WTC11 (cell line): ENCODE measurements at regions not wholly inside any gene's neighbourhood (a gene's known extent, or its start where the extent isn't known, plus 50 kb on each side); places are given as distances from the start of the nearest gene placed in this dataset.

Source experiments
- ATAC-seq: fragments of 200-7000 bp; cut with Tn5 transposase; 2 replicates; pipeline ENCODE4 v1.10.0; 2021; ENCODE audit warnings: mild to moderate bottlenecking, moderate library complexity
- CTCF ChIA-PET: fragments of 300-600 bp; sonication (Branson Sonifier 250); formaldehyde crosslinking; loops from one replicate; lab custom pipeline; 2021; ENCODE audit warnings: antibody characterized with exemption; lab: Charles Lee
- POLR2A ChIA-PET: fragments of 350-600 bp; sonication (Branson Sonifier 250); formaldehyde crosslinking; loops from one replicate; lab custom pipeline; 2021; ENCODE audit warnings: antibody characterized with exemption; lab: Charles Lee
- DNase-seq: peaks from one replicate; pipeline ENCODE4 v3.0.0; 2021; ENCODE audit warnings: low spot score
- H3K27ac Mint-ChIP-seq: 2 replicates; pipeline ENCODE4 v1.8.0; 2021; ENCODE audit warnings: mixed read lengths
- H3K27me3 Mint-ChIP-seq: 2 replicates; pipeline ENCODE4 v1.8.0; 2021; ENCODE audit warnings: low read depth, mild to moderate bottlenecking, moderate library complexity, mixed read lengths
- H3K36me3 Mint-ChIP-seq: 2 replicates; pipeline ENCODE4 v1.8.0; 2021; ENCODE audit warnings: mixed read lengths
- H3K4me1 Mint-ChIP-seq: 2 replicates; pipeline ENCODE4 v1.8.0; 2022; ENCODE audit warnings: mixed read lengths
- H3K4me3 Mint-ChIP-seq: 2 replicates; pipeline ENCODE4 v1.8.0; 2021; ENCODE audit warnings: mild to moderate bottlenecking, moderate library complexity, mixed read lengths
- H3K9me3 Mint-ChIP-seq: 2 replicates; pipeline ENCODE4 v1.8.0; 2021; ENCODE audit warnings: mixed read lengths
- ELF4 ChIP-seq: sonication (generic); formaldehyde crosslinking; IDR thresholded peaks from 2 replicates; pipeline ENCODE4 v1.8.1; 2022; ENCODE audit warnings: low read depth, mild to moderate bottlenecking, moderate library complexity, missing genetic modification reagents
- FOXK1 ChIP-seq: sonication (generic); formaldehyde crosslinking; IDR thresholded peaks from 2 replicates; pipeline ENCODE4 v1.8.0; 2022; ENCODE audit warnings: mild to moderate bottlenecking, moderate library complexity, missing genetic modification reagents
- HMGA2 ChIP-seq: fragments of 250-450 bp; sonication (Bioruptor Pico); IDR thresholded peaks from 2 replicates; pipeline ENCODE4 v1.4.0; 2021; ENCODE audit warnings: mild to moderate bottlenecking, moderate library complexity
- IRF2 ChIP-seq: sonication (generic); formaldehyde crosslinking; IDR thresholded peaks from 2 replicates; pipeline ENCODE4 v1.8.0; 2022; ENCODE audit warnings: low read depth, missing genetic modification reagents, borderline replicate concordance
- NFE2L1 ChIP-seq: sonication (generic); formaldehyde crosslinking; IDR thresholded peaks from 2 replicates; pipeline ENCODE4 v1.8.1; 2023; ENCODE audit warnings: missing genetic modification reagents
- NFYB ChIP-seq: sonication (generic); formaldehyde crosslinking; conservative IDR thresholded peaks from 2 replicates; pipeline ENCODE4 v1.8.0; 2022; ENCODE audit warnings: low read depth, missing genetic modification reagents
- NR2C2 ChIP-seq: sonication (generic); formaldehyde crosslinking; IDR thresholded peaks from 2 replicates; pipeline ENCODE4 v1.8.0; 2022; ENCODE audit warnings: mild to moderate bottlenecking, missing genetic modification reagents
- NR3C1 ChIP-seq: sonication (generic); formaldehyde crosslinking; conservative IDR thresholded peaks from 2 replicates; pipeline ENCODE4 v1.8.1; 2023; ENCODE audit warnings: low read depth, mild to moderate bottlenecking, missing genetic modification reagents
- TEAD1 ChIP-seq: sonication (generic); formaldehyde crosslinking; IDR thresholded peaks from 2 replicates; pipeline ENCODE4 v1.8.0; 2022; ENCODE audit warnings: mild to moderate bottlenecking, missing genetic modification reagents
- ZNF138 ChIP-seq: sonication (generic); formaldehyde crosslinking; conservative IDR thresholded peaks from 2 replicates; pipeline ENCODE4 v1.8.1; 2022; ENCODE audit warnings: mild to moderate bottlenecking, moderate library complexity, missing genetic modification reagents
- TF ChIP-seq, protein P1 (sequence below): fragments of 250-450 bp; sonication (Bioruptor Pico); IDR thresholded peaks from 2 replicates; pipeline ENCODE4 v1.8.0; 2021; ENCODE audit warnings: mild to moderate bottlenecking
- TF ChIP-seq, protein P2 (sequence below): sonication (generic); formaldehyde crosslinking; IDR thresholded peaks from 2 replicates; pipeline ENCODE4 v1.8.0; 2022; ENCODE audit warnings: missing genetic modification reagents
- TF ChIP-seq, protein P3 (sequence below): fragments of 250-450 bp; sonication (Bioruptor Pico); IDR thresholded peaks from 2 replicates; pipeline ENCODE4 v2.1.2; 2022; ENCODE audit warnings: mild to moderate bottlenecking, moderate library complexity
- TF ChIP-seq, protein P4 (sequence below): sonication (generic); formaldehyde crosslinking; IDR thresholded peaks from 2 replicates; pipeline ENCODE4 v1.8.1; 2022; ENCODE audit warnings: missing genetic modification reagents, borderline replicate concordance
- TF ChIP-seq, protein P5 (sequence below): sonication (generic); formaldehyde crosslinking; IDR thresholded peaks from 2 replicates; pipeline ENCODE4 v1.8.1; 2023; ENCODE audit warnings: mild to moderate bottlenecking, missing genetic modification reagents

DNA sequence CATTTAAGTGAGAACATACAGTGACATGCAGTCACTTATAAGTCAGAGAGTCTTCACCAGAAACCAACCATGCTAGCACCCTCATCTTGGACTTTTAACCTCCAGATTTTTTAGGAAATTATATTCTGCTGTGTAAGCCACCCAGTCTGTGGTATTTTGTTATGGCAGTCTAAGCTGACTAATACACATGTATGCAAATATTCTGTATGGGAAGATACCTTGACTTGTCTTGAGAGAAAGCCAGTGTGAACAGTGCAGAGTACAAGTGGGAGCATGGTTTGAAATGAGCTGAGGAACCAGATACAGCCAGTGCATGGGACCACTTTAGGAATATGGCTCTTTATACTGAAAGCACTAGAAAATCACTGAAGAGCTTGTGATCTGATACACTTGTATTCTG is 110.4 kb upstream of the MAP9 start:
- CTCF ChIA-PET: no interaction called here
- Mint-ChIP-seq H3K27ac (no peak overlapping the region), H3K36me3 (no peaks in the 10 kb centered on the region), H3K9me3 (peaks cover 4% of the 10 kb centered on the region; the same call in 1 of the 2 replicates), H3K4me3 (no peak overlapping the region), H3K4me1 (no peaks in the 10 kb centered on the region), H3K27me3 (no peaks in the 10 kb centered on the region)
- POLR2A ChIA-PET: no interaction called here
- ATAC-seq: no peak
- no peak for TF ChIP-seq ZNF138 (CRISPR knock-in tag)
- no peak for DNase-seq

DNA sequence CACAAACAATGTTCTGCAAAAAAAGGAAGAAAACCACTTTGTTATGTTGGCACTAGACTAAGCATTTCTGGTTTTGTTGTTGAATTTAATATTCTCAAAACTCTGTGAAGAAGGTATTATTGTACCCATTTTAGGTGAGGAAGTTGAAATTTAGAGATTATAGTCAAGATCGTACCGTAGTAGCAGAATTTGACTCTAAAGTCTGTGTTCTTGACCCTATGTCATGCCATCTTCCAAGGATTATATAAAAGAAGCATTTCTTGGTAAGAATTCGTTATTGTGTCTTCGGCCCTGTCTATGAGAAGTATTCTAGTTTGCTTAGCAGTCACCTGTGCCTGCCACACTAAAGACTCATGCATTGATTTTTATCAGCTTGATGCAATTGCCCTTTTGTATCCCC is 104.4 kb upstream of the MAP9 start:
- Mint-ChIP-seq H3K9me3 (peaks cover 2% of the 10 kb centered on the region; the same call in 1 of the 2 replicates), H3K4me3 (no peak overlapping the region)
- no peak for DNase-seq
- CTCF ChIA-PET: no interaction called here
- ATAC-seq: no peak
- TF ChIP-seq NR2C2 (CRISPR knock-in tag) (no peak), FOXK1 (CRISPR knock-in tag) (no peak), ELF4 (CRISPR knock-in tag) (no peak), NFE2L1 (CRISPR knock-in tag) (no peak), IRF2 (CRISPR knock-in tag) (no peak), NR3C1 (CRISPR knock-in tag) (no peak), HMGA2 (CRISPR knock-in tag) (no peak), TEAD1 (CRISPR knock-in tag) (no peak), NFYB (CRISPR knock-in tag) (no peak)
- TF ChIP-seq, protein P1, sequence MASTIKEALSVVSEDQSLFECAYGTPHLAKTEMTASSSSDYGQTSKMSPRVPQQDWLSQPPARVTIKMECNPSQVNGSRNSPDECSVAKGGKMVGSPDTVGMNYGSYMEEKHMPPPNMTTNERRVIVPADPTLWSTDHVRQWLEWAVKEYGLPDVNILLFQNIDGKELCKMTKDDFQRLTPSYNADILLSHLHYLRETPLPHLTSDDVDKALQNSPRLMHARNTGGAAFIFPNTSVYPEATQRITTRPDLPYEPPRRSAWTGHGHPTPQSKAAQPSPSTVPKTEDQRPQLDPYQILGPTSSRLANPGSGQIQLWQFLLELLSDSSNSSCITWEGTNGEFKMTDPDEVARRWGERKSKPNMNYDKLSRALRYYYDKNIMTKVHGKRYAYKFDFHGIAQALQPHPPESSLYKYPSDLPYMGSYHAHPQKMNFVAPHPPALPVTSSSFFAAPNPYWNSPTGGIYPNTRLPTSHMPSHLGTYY: no peak
- TF ChIP-seq, protein P2, sequence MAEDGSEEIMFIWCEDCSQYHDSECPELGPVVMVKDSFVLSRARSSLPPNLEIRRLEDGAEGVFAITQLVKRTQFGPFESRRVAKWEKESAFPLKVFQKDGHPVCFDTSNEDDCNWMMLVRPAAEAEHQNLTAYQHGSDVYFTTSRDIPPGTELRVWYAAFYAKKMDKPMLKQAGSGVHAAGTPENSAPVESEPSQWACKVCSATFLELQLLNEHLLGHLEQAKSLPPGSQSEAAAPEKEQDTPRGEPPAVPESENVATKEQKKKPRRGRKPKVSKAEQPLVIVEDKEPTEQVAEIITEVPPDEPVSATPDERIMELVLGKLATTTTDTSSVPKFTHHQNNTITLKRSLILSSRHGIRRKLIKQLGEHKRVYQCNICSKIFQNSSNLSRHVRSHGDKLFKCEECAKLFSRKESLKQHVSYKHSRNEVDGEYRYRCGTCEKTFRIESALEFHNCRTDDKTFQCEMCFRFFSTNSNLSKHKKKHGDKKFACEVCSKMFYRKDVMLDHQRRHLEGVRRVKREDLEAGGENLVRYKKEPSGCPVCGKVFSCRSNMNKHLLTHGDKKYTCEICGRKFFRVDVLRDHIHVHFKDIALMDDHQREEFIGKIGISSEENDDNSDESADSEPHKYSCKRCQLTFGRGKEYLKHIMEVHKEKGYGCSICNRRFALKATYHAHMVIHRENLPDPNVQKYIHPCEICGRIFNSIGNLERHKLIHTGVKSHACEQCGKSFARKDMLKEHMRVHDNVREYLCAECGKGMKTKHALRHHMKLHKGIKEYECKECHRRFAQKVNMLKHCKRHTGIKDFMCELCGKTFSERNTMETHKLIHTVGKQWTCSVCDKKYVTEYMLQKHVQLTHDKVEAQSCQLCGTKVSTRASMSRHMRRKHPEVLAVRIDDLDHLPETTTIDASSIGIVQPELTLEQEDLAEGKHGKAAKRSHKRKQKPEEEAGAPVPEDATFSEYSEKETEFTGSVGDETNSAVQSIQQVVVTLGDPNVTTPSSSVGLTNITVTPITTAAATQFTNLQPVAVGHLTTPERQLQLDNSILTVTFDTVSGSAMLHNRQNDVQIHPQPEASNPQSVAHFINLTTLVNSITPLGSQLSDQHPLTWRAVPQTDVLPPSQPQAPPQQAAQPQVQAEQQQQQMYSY (CRISPR knock-in tag): no peak
- TF ChIP-seq, protein P3, sequence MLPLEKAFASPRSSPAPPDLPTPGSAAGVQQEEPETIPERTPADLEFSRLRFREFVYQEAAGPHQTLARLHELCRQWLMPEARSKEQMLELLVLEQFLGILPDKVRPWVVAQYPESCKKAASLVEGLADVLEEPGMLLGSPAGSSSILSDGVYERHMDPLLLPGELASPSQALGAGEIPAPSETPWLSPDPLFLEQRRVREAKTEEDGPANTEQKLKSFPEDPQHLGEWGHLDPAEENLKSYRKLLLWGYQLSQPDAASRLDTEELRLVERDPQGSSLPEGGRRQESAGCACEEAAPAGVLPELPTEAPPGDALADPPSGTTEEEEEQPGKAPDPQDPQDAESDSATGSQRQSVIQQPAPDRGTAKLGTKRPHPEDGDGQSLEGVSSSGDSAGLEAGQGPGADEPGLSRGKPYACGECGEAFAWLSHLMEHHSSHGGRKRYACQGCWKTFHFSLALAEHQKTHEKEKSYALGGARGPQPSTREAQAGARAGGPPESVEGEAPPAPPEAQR (CRISPR knock-in tag): no peak
- TF ChIP-seq, protein P4, sequence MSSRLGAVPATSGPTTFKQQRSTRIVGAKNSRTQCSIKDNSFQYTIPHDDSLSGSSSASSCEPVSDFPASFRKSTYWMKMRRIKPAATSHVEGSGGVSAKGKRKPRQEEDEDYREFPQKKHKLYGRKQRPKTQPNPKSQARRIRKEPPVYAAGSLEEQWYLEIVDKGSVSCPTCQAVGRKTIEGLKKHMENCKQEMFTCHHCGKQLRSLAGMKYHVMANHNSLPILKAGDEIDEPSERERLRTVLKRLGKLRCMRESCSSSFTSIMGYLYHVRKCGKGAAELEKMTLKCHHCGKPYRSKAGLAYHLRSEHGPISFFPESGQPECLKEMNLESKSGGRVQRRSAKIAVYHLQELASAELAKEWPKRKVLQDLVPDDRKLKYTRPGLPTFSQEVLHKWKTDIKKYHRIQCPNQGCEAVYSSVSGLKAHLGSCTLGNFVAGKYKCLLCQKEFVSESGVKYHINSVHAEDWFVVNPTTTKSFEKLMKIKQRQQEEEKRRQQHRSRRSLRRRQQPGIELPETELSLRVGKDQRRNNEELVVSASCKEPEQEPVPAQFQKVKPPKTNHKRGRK (CRISPR knock-in tag): no peak
- TF ChIP-seq, protein P5, sequence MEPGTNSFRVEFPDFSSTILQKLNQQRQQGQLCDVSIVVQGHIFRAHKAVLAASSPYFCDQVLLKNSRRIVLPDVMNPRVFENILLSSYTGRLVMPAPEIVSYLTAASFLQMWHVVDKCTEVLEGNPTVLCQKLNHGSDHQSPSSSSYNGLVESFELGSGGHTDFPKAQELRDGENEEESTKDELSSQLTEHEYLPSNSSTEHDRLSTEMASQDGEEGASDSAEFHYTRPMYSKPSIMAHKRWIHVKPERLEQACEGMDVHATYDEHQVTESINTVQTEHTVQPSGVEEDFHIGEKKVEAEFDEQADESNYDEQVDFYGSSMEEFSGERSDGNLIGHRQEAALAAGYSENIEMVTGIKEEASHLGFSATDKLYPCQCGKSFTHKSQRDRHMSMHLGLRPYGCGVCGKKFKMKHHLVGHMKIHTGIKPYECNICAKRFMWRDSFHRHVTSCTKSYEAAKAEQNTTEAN (CRISPR knock-in tag): no peak
- TF ChIP-seq, all 79 proteins: peak for 0
- POLR2A ChIA-PET: no interaction called here
- H3K36me3 Mint-ChIP-seq: no peaks in the 10 kb centered on the region
- H3K4me1 Mint-ChIP-seq: no peaks in the 10 kb centered on the region
- H3K27ac Mint-ChIP-seq: no peak overlapping the region
- peaks cover 8% of the 10 kb centered on the region; the same call in 1 of the 2 replicates for H3K27me3 Mint-ChIP-seq
